T-helper 1 cell (primary cell): ENCODE measurements at regions not wholly inside any gene's neighbourhood (a gene's known extent, or its start where the extent isn't known, plus 50 kb on each side); places are given as distances from the start of the nearest gene placed in this dataset.
A peak's percentile ranks its signal among the peaks of the same experiment; 100 is the strongest.

Experiments used
- DNase-seq, 5 donors: peaks; one replicate each; pipeline ENCODE4 v3.0.0-alpha.2; 2012 to 2020

DNA sequence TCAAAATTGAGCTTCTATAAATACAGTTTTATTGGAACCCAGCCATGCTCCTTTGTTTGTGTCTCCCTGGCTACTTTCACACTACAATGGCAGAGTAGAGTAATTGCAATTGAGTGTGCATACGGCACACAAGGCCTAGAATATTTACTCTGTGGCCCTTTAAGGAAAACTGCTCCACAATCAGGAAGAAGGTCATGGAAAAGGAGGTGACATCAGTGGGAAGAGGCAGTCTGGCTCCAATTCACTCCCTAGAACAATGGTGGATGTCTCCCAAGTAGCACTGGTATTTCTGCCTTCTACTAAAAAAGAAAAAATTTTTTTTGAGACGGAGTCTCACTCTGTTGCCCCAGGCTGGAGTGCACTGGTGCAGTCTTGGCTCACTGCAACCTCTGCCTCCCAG is 51.3 kb downstream of the KRTAP19-8 start:
- no peak for DNase-seq

DNA sequence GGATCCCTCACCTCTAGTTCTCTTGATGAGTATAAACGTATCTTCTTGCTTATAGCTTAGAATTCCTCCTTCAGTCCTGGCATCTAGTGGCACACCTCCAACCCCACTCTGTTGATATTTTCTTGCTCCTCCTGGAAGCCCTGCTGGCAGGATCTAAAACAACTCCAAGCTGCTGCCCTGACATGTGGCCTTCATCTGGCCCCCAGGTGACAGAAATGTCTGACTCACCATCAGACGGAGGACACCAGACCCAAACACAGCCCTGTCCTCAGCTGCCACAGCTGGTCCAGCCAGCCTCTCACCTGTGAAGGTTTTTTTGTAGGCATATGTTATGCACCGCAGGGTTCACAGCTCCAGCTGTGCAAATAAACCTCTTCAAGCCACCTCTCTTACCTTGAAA is 53.4 kb downstream of the KRTAP19-8 start:
- DNase-seq = no peak

DNA sequence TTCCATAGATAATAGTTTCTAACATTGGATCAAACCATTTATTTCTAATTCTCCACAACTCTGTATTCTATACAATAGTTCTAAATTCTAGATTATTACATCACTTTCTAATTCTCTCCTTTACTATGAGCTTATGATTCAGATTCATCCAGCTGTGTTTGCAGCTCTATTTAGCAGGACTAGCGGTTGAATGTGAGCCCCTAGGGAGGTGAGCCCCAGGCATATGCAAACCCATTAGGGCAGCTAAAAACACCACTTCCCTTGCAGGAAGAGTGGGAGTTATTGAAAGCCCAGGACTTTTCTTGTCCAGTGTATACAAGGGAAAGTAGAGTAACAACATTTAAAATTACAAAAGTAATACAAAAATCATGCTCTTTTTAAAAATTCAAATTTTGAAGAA is 56.9 kb downstream of the KRTAP19-8 start:
- no peak for DNase-seq

DNA sequence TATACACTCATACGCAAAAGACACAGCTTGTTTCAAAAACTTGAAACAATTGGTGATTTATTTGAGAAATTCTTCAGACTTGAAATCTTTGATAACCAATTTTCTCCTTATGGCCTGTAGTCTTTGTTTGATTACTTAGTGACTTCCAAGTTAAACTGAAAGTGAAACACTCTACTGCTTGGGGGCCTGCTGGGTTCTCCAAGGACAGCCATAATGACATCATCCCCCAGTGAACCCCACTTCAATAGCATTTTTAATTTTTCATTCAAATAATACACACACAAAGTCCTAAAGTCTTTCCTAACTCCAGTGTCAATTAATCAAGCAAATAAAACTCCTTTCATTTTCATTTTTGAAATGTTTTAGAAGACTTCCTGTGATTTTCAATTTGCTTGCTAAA is 59.2 kb downstream of the KRTAP19-8 start:
- peak in 1 of 5 donors; percentile 28 for DNase-seq

DNA sequence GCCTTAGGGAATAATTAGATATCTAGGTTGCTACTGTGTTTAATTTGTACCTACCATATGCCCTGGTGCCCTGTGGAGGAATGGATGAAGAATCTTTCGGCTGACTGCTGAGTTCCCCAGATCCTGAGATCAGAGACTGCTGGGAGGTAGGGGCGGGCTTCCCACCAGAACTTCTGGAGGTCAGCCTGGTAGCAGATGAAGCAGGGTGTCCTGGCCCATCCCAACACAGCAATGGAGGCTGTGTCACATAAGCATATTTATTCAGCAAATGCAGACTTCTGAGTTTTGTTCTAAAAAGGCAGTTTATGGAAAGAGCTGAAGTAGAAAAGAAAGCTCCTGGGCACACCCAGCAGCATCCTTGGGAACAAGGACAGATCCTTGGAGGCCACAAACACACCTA is 74.0 kb downstream of the KRTAP19-8 start:
- DNase-seq = no peak

DNA sequence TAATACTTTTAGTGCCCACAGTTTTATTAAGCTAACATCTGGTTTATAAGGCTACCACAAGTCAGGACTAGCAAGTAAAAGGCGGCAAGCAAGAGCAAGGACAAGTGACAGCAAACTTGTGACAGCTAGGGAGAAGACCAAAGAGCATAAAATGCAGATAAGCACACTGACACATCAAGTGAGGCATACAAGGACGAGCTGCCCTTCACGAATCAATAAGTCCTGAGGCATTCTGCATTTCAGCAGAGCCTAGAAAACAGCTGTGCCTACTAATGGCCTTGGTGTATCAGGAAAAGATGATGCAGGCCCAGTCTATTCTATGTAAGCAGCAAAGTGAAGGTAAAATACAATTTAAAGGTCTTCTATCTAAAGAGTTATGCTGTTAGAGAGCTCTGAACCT is 74.8 kb downstream of the KRTAP19-8 start:
- no peak for DNase-seq

DNA sequence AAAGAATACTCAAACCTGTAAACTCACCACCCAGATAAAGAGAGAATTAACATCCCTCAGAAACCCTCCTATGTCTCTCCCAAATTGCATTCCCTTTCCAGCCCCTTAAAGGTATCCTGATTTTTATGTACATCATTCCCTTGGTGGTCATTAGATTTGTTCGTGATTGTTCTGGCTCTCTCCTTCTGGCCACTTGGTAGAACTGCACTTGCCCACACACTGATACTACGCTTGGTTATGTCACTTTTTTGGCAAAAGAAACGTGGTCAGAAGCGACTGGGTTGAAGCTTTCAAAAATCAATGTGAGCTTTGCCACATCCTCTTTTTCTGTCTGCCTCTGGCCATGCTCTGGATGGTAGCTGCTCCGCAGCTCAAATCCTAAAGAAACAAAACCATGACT is 76.3 kb downstream of the KRTAP19-8 start:
- DNase-seq = no peak

DNA sequence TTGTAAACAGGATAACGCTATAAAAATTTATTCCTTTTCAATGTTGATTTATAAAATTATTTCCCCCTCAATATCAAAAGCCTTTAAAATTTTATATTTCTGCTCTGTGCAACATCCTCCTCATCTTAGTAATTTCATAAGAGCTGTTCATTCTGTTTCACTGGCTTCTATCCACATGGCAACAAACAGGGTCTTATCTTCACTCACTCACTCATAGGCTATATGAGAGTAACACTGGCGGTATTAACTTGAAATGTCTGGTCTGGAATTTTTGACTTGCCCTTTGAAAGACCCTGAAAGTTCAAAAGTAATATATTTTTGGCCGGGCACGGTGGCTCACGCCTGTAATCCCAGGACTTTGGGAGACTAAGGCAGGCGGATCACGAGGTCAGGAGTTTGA is 77.4 kb upstream of the KRTAP11-1 start:
- no peak for DNase-seq

DNA sequence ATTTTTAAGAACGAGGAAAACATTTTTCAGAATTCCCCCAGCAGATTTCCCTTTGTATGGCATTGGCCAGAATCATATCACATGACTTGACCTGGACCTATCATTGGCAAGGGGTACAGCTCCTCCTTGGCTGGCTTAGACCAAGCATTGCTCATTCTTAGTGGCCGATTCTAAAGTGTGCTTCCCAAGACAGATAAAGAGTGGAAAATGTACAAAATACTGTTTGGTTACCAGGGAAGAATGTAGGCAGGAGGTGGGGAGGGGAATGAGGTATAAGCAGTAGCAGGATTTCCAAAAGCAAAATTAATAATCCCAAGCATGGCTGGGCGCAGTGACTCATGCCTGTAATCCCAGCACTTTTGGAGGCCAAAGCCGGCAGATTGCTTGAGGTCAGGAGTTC is 75.6 kb upstream of the KRTAP11-1 start:
- no peak for DNase-seq

DNA sequence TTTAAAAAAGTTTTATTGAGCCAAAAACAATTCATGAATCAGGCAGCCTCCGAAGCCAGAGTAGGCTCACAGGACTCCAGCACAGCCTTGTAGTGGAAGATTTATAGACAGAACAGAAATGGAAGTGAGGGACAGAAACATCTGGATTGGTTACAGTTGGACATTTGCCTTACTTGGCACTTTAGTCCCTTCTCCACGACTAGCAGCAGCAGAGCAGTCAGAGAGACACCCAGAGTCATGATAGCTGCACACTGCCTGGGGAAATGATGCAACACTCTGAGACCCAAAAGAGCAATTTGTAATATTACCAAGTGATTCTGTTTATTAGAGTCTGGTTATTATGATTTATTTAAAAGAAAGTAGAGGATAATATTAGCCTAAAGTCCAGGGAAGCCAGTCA is 72.2 kb upstream of the KRTAP11-1 start:
- DNase-seq = no peak

DNA sequence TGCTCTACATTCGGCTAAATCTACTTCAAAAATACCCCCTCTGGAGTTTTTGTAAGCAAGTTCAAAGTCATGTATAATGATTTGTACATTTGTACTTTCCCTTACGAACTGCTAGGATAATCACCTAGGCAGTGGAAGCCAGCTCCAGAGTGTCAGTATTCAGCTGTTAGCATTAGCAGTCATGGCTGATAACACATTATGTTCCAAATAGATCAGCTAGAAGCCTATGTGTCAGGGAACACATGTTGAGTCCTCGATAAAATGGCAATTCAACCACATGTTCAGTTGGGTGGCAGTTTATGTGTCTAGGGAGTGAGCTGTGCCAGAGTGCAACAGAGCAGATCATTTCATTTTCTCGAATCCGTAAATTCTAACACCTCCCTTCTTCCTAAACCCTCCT is 65.8 kb upstream of the KRTAP11-1 start:
- no peak for DNase-seq

DNA sequence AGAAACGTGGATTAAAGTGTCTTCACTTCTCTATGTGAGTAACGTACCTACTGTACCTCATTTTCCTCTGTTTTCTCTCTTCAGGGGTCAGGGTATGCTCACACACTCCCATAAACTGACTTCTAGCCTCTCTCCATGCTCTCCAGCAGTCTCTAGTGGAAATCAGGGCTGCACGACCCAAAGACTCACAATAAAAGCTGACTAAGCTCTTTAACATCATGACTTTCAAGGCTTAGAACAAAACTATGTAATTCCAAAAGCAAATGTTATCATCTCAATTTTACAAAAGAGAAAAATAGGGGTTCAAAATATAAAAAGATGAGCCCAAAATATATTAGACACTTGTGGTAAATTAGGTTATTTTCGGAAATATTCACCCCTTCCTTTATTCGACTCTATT is 62.5 kb upstream of the KRTAP11-1 start:
- DNase-seq = no peak

DNA sequence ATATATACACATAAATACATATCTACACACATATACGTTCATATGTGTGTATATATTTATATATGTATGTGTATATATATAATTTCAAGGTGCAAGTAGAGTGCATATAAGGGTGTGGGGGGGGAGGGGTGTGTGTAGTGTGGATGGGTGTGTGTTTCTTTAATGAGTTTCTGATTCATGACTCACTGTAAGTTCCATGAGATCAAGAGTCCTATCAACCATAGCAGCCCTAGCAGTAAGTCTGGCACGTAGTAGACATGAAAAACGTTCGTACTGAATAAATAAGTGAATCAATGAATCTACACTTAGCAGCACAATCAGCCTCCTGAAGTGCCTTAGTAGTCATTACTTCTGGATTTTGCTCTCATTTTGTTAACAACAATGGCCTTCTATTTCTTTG is 61.9 kb upstream of the KRTAP11-1 start:
- DNase-seq = no peak

DNA sequence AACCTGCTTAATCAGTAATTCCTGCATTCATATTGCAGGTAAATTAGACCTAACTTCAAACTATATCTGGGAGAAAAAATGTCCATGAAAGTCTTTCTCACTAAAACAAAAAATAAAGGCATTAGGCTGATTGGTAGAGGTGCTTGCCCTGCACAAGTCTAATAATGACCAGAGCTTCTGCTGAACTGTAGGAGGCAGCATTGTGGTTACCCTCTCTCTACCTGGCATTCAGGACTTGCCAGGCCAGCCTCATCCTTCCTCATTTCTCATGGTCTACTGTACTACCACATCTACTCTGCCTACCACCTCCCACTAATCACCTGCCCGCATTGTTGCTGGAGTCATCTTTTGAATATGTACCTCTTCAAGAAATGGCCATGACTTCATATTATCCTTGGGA is 60.8 kb upstream of the KRTAP11-1 start:
- DNase-seq = no peak

DNA sequence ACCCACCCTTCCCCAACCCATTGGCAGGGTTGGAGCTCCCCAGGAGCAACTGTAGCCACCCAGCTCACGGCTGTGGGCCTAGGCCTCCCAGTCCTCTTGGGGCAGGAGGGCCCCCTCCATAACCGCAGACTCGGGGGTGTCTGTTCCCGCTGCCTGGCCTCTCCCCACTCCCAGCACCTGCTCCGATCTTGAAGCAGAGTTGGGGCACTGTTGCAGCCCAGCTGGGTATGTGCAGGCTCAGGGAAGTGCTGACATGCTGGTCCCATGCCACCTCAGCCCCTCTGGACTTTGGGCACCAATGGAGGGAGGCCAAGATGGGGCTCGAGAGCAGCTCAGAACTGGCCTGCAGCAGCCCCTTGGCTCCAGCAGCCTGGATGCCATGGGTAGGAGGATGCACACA is 54.8 kb upstream of the KRTAP11-1 start:
- DNase-seq = no peak

DNA sequence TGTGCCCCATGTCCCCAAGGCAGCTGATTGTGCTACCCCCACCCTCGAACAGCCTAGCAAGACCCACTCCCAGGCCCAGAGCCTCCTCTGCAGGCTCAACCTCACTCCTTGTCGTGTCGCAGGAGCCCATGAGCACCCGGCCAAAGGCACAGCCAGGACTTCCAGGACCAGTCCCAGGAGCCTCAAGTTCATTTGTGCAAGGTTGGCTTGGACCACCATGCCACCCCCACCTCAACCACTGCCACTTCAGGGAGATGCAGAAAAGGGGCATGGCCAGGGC is 54.4 kb upstream of the KRTAP11-1 start:
- DNase-seq = no peak

DNA sequence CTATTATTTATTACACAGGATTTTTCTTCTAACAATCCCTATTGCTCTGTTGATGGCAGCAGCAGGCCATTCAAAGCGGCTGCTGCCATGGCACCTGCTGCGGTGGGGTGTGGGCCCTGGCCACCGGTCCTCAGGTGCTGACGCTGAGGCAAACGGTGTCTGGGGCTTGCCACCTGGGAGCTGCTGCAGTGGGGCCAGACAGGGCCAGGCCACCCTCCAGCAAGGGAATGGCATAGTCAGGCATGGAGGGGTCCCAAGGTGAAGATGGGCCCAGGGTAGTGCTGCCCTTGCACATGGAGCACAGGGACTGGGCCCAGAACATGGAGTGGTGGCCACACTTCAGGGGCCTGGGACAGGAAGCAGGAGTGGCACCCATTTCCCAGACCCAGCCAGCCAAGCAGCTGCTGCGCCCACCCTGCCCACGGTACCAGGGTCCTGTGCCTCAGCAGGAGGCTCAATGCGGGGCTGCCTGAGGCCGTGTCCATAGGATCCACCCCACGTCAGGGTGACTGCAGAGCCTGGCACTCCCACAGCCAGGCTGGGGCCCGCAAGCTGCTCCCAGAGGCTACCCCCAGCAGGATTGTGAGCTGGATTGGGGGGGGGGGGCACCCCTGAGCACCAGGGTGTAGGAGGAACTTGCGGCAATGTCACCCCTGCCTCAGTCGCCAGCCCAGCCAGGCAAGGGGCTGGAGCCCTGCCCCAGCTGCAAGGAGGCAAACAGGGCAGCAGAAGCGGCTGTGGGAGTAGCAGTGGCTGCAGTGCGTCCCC is 53.9 kb upstream of the KRTAP11-1 start:
- no peak for DNase-seq

DNA sequence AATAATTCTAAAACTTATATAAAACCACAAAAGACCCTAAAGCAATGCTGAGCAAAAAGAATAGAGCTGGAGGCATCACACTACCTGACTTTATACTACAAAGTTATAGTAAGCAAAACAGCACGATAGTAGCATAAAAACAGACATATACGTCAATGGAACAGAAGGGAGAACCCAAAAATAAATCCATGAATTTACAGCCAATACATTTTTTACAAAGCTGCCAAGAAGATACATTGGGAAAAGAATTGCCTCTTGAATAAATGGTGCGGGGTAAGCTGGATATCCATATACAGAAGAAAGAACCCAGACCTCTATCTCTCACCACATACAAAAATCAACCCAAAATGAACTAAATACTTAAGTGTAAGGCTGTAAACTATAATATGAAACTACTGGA is 51.3 kb upstream of the KRTAP11-1 start:
- no peak for DNase-seq
